T-helper 17 cell (primary cell): ENCODE measurements at regions not wholly inside any gene's neighbourhood (a gene's known extent, or its start where the extent isn't known, plus 50 kb on each side); places are given as distances from the start of the nearest gene placed in this dataset.

ENCODE experiments used
- ATAC-seq: fragments of 150-1000 bp; cut with Tn5 transposase; 2 replicates; pipeline ENCODE4 v1.10.0; 2021; ENCODE audit warnings: mild to moderate bottlenecking, moderate library complexity
- DNase-seq, 3 donors: peaks; one replicate each; pipeline versions ENCODE4 v3.0.0 to v3.0.0-alpha.2; 2020 to 2021
- H3K9me3 ChIP-seq: one replicate; pipeline ENCODE4 v1.7.0; 2013; ENCODE audit warnings: low read length, mild to moderate bottlenecking; ENCODE audit not compliant: control insufficient read depth, poor library complexity, severe bottlenecking
- H3K27ac Mint-ChIP-seq: one replicate; pipeline ENCODE4 v1.8.0; 2022; ENCODE audit warnings: mild to moderate bottlenecking, moderate library complexity, mixed read lengths
- H3K27me3 Mint-ChIP-seq: one replicate; pipeline ENCODE4 v1.8.0; 2022; ENCODE audit warnings: mixed read lengths
- H3K36me3 Mint-ChIP-seq: one replicate; pipeline ENCODE4 v1.8.0; 2022; ENCODE audit warnings: low read depth, mixed read lengths
- H3K4me1 Mint-ChIP-seq: one replicate; pipeline ENCODE4 v1.8.0; 2022; ENCODE audit warnings: mild to moderate bottlenecking, mixed read lengths
- H3K4me3 Mint-ChIP-seq: one replicate; pipeline ENCODE4 v1.8.0; 2022; ENCODE audit warnings: mild to moderate bottlenecking, moderate library complexity, mixed read lengths

GRCh38 chr18:41602034-41602433 is 353.0 kb upstream of the PIK3C3 start:
- H3K27ac Mint-ChIP-seq, result no peak overlapping the region
- ATAC-seq (no peak), DNase-seq (no peak)
- H3K4me1 Mint-ChIP-seq, result no peaks in the 10 kb centered on the region
- no peak overlapping the region for H3K4me3 Mint-ChIP-seq
- peaks cover 2% of the 10 kb centered on the region for H3K9me3 ChIP-seq
- no peaks in the 10 kb centered on the region for H3K36me3 Mint-ChIP-seq
- no peaks in the 10 kb centered on the region for H3K27me3 Mint-ChIP-seq

GRCh38 chr18:41600693-41601391 is 354.2 kb upstream of the PIK3C3 start:
- no peaks in the 10 kb centered on the region for H3K36me3 Mint-ChIP-seq
- H3K9me3 ChIP-seq, result peaks cover 2% of the 10 kb centered on the region
- DNase-seq, result no peak
- ATAC-seq, result no peak
- no peak overlapping the region for H3K4me3 Mint-ChIP-seq
- no peaks in the 10 kb centered on the region for H3K27me3 Mint-ChIP-seq
- H3K27ac Mint-ChIP-seq, result no peak overlapping the region
- H3K4me1 Mint-ChIP-seq, result no peaks in the 10 kb centered on the region

GRCh38 chr18:41599466-41599865 is 355.6 kb upstream of the PIK3C3 start:
- DNase-seq, result no peak
- no peak overlapping the region for H3K27ac Mint-ChIP-seq

GRCh38 chr18:41594582-41594981 is 360.5 kb upstream of the PIK3C3 start:
- H3K9me3 ChIP-seq, result peaks cover 2% of the 10 kb centered on the region
- ATAC-seq (no peak), DNase-seq (no peak)
- no peak overlapping the region for H3K27ac Mint-ChIP-seq
- H3K36me3 Mint-ChIP-seq, result no peaks in the 10 kb centered on the region
- no peaks in the 10 kb centered on the region for H3K4me1 Mint-ChIP-seq
- H3K4me3 Mint-ChIP-seq, result no peak overlapping the region
- no peaks in the 10 kb centered on the region for H3K27me3 Mint-ChIP-seq

More at GRCh38 chr18:41599466-41599865, 355.6 kb upstream of the PIK3C3 start:
- peaks cover 2% of the 10 kb centered on the region for H3K9me3 ChIP-seq
- Mint-ChIP-seq H3K27me3 (no peaks in the 10 kb centered on the region), H3K4me3 (no peak overlapping the region), H3K36me3 (no peaks in the 10 kb centered on the region), H3K4me1 (no peaks in the 10 kb centered on the region)
- ATAC-seq, result no peak

- Mint-ChIP-seq H3K36me3 (no peaks in the 10 kb centered on the region), H3K27me3 (no peaks in the 10 kb centered on the region), H3K4me3 (no peak overlapping the region), H3K4me1 (no peaks in the 10 kb centered on the region), H3K27ac (no peak overlapping the region)
- DNase-seq, result no peak
- no peak for ATAC-seq
- no peaks in the 10 kb centered on the region for H3K9me3 ChIP-seq
These were observed 361.8 kb upstream of the PIK3C3 start for GRCh38 chr18:41593171-41593675.

- Mint-ChIP-seq H3K36me3 (no peaks in the 10 kb centered on the region), H3K4me3 (no peak overlapping the region), H3K27me3 (no peaks in the 10 kb centered on the region), H3K27ac (no peak overlapping the region), H3K4me1 (no peaks in the 10 kb centered on the region)
- no peak for ATAC-seq
- no peaks in the 10 kb centered on the region for H3K9me3 ChIP-seq
- no peak for DNase-seq
These were observed 367.1 kb upstream of the PIK3C3 start for GRCh38 chr18:41587976-41588375.

GRCh38 chr18:41585512-41585911 is 369.5 kb upstream of the PIK3C3 start:
- ATAC-seq (no peak), DNase-seq (no peak)
- no peaks in the 10 kb centered on the region for H3K9me3 ChIP-seq
- Mint-ChIP-seq H3K36me3 (no peaks in the 10 kb centered on the region), H3K4me1 (no peaks in the 10 kb centered on the region), H3K27ac (no peak overlapping the region), H3K27me3 (no peaks in the 10 kb centered on the region), H3K4me3 (no peak overlapping the region)

- Mint-ChIP-seq H3K4me3 (no peak overlapping the region), H3K27me3 (no peaks in the 10 kb centered on the region), H3K4me1 (no peaks in the 10 kb centered on the region), H3K27ac (no peak overlapping the region), H3K36me3 (no peaks in the 10 kb centered on the region)
- no peak for DNase-seq
- no peaks in the 10 kb centered on the region for H3K9me3 ChIP-seq
- no peak for ATAC-seq
These were observed 375.8 kb upstream of the PIK3C3 start for GRCh38 chr18:41579185-41579584.

GRCh38 chr18:41577529-41577928 is 377.5 kb upstream of the PIK3C3 start:
- H3K9me3 ChIP-seq, result no peaks in the 10 kb centered on the region
- H3K4me3 Mint-ChIP-seq, result no peak overlapping the region
- no peaks in the 10 kb centered on the region for H3K27me3 Mint-ChIP-seq
- H3K27ac Mint-ChIP-seq, result no peak overlapping the region
- DNase-seq, result no peak
- no peaks in the 10 kb centered on the region for H3K36me3 Mint-ChIP-seq
- H3K4me1 Mint-ChIP-seq, result no peaks in the 10 kb centered on the region
- ATAC-seq, result no peak

- H3K4me1 Mint-ChIP-seq, result no peaks in the 10 kb centered on the region
- ATAC-seq (no peak), DNase-seq (no peak)
- H3K36me3 Mint-ChIP-seq, result no peaks in the 10 kb centered on the region
- H3K27ac Mint-ChIP-seq, result no peak overlapping the region
- H3K27me3 Mint-ChIP-seq, result no peaks in the 10 kb centered on the region
- no peak overlapping the region for H3K4me3 Mint-ChIP-seq
- H3K9me3 ChIP-seq, result no peaks in the 10 kb centered on the region
These were observed 378.4 kb upstream of the PIK3C3 start for GRCh38 chr18:41576643-41577042.

GRCh38 chr18:41569867-41570266 is 385.2 kb upstream of the PIK3C3 start:
- H3K27me3 Mint-ChIP-seq, result no peaks in the 10 kb centered on the region
- H3K27ac Mint-ChIP-seq, result no peak overlapping the region
- no peak for DNase-seq
- H3K4me3 Mint-ChIP-seq, result no peak overlapping the region
- no peaks in the 10 kb centered on the region for H3K36me3 Mint-ChIP-seq
- H3K4me1 Mint-ChIP-seq, result no peaks in the 10 kb centered on the region
- ATAC-seq, result no peak
- no peaks in the 10 kb centered on the region for H3K9me3 ChIP-seq

- H3K9me3 ChIP-seq, result no peaks in the 10 kb centered on the region
- Mint-ChIP-seq H3K4me3 (no peak overlapping the region), H3K36me3 (no peaks in the 10 kb centered on the region), H3K27me3 (no peaks in the 10 kb centered on the region), H3K27ac (no peak overlapping the region), H3K4me1 (no peaks in the 10 kb centered on the region)
- ATAC-seq (no peak), DNase-seq (no peak)
These were observed 393.1 kb upstream of the PIK3C3 start for GRCh38 chr18:41561961-41562360.

- H3K9me3 ChIP-seq, result no peaks in the 10 kb centered on the region
- Mint-ChIP-seq H3K4me1 (no peaks in the 10 kb centered on the region), H3K4me3 (no peak overlapping the region), H3K36me3 (no peaks in the 10 kb centered on the region), H3K27me3 (no peaks in the 10 kb centered on the region), H3K27ac (no peak overlapping the region)
- DNase-seq, result no peak
- no peak for ATAC-seq
These were observed 396.3 kb upstream of the PIK3C3 start for GRCh38 chr18:41558715-41559114.

- Mint-ChIP-seq H3K27me3 (no peaks in the 10 kb centered on the region), H3K27ac (no peak overlapping the region)
- ATAC-seq, result no peak
These were observed 401.3 kb upstream of the PIK3C3 start for GRCh38 chr18:41553716-41554115.

More at GRCh38 chr18:41553716-41554115, 401.3 kb upstream of the PIK3C3 start:
- Mint-ChIP-seq H3K36me3 (no peaks in the 10 kb centered on the region), H3K4me1 (no peaks in the 10 kb centered on the region), H3K4me3 (no peak overlapping the region)
- H3K9me3 ChIP-seq, result no peaks in the 10 kb centered on the region
- no peak for DNase-seq
